ENCODE measurements at regions not wholly inside any gene's neighbourhood (a gene's known extent, or its start where the extent isn't known, plus 50 kb on each side); places are given as distances from the start of the nearest gene placed in this dataset.
"Not testable (repeated sequence)": the region's sequence is repeated elsewhere in the genome, so short reads cannot be mapped to it uniquely, and the experiment has no call there.

GRCh38 chr17:64773386-64773835 lies 111.3 kb upstream of the SMURF2 start:
- no peak for DNase-seq (ENCODE audit: low spot score)

- DNase-seq (ENCODE audit: low spot score), result no peak
Observed at GRCh38 chr17:64772845-64773299, 110.8 kb upstream of the SMURF2 start.

GRCh38 chr17:64771980-64772844 lies 110.1 kb upstream of the SMURF2 start:
- no peak for DNase-seq (ENCODE audit: low spot score)

DNA sequence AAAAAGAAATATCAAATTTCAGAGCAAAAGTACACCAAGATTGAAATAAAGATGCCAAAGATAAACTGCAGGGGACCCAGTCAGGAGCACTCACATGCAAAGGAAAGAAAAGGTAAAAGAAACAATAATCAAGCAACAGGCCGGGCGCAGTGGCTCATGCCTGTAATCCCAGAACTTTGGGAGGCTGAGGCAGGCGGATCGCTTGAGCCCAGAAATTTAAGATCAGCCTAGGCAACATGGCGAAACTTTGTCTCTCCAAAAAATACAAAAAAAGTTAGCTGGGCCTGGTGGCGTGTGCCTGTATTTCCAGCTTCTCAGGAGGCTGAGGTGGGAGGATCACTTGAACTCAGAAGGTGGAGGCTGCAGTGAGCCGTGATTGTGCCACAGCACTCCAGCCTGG lies 107.6 kb upstream of the SMURF2 start:
- no peak for DNase-seq (ENCODE audit: low spot score)

DNA sequence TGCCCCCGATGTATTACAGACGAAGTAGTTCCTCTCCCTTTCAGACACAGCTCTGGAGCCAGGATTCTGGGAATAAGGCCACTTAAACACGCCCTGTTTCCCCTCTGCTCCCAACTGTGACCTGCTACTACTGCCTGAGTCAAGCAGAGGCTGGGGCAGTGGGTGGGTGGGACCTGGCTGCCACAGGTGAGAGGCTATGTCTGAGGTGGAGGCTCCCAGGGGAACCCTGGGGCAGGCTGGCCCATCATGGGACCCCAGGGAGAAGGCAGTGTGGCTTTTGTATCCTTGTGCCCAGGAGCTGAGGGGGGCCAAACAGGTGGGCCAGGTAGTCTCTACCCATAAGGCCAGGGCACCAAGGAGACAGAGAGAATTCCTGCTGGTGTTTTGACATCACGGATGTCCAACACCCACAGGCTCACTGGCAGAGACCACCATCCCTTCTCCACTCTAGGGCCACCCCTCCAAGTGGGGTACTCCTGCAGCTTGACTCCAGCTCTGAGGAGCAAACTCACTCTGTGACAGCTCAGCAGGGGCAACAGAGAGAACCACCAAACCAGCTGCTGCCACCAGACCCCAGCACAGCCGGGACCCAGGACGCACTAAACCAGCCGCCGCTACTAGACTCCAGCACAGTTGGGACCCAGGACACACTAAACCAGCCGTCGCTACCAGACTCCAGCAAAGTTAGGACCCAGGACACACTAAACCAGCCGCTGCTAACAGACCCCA lies 105.3 kb upstream of the SMURF2 start:
- no peak for DNase-seq (ENCODE audit: low spot score)

- peak; percentile 69 for DNase-seq (ENCODE audit: low spot score)
Observed at GRCh38 chr17:64765191-64765889, 103.2 kb upstream of the SMURF2 start.

- no peak for DNase-seq (ENCODE audit: low spot score)
Observed at GRCh38 chr17:64750891-64751677, 89.0 kb upstream of the SMURF2 start.

GRCh38 chr17:64750478-64750877 lies 88.4 kb upstream of the SMURF2 start:
- no peak for DNase-seq (ENCODE audit: low spot score)

DNA sequence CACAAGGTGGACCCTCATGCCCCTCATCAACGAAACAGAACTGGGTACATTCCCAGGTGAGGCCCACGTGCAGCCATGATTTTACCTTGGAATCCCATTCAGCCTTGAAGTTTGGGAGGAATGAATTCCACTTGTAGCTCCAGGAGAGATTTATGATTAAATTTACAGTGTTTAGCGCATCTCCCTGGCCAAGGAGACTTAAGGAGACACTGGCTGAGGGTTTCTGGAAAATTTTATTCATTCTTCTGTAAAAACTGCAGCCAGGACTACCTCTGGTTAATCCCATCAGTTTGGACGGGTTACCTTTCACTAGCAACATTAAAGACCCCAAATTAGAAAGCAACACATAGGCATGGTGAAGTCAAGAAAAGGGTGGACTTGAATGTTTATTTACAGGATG lies 87.2 kb upstream of the SMURF2 start:
- DNase-seq (ENCODE audit: low spot score), result no peak

GRCh38 chr17:64747938-64748540 lies 85.9 kb upstream of the SMURF2 start:
- DNase-seq (ENCODE audit: low spot score), result no peak

DNA sequence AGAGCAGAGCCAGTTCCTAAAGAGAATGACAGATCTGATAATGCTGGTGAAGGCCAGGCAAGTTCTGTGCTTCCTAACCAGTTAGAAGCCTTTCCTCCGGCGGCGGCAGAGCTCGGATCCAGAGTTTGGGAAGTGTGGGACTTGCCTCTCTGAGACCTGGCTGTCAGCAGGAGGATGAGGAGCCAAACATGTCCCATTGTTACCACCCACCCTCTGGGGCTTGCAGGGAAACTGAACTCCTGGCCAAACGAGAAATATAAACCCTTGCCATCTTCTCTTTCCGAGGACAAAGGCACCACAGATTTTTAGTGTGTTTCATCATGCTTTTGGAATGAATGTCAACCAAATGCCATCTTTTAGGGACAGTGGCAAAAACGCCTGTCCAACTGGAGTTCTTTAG lies 80.2 kb upstream of the SMURF2 start:
- DNase-seq (ENCODE audit: low spot score), result no peak

DNA sequence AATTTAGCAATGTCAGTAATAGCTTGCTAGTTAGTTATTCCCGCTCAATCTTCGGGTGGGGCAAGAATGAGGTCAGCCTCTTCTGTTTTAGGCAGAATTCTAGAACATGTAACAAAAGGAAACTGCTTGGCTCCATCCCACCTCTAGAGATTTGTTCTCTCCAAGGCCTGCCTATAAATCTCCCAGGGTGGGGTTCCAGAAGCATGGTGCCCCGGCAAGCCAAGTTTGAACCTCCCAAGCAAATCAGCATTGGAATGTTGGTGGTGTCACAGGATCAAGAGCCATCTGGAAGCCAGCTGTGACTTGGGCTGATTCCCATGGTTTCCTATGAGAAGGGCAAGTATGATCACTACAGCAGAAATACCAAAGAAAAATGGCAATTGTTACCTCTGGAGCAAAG lies 79.8 kb upstream of the SMURF2 start:
- DNase-seq (ENCODE audit: low spot score), result not testable (repeated sequence)

DNA sequence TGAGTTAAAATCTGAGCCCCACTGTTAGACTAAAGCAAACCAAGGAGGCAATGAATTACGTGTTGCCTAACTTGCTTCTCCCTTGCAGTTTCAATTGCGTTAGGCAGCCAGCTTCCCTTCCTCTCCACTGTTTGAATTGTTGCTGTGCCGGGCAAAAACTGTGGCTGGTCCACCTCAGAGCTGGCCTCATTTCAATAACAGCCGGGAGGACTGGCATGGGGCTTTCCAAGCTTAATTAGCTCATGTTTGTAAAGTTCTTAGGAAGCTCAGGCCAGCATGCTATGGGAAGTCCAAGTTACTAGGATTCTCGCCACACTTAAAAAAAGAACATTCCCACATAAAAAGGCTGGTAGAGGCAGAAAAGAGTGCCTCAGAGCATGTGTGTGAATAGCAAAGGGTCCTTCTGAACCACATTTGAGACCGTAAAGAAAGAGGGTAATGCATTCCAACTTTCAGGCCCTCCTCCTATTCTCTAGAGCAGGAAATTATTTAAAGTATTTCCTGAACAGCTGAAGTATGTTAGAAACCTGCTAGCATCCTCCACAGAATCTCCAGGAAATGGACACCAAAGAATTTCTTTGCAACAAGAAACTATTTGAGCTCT lies 79.0 kb upstream of the SMURF2 start:
- no peak for DNase-seq (ENCODE audit: low spot score)

DNA sequence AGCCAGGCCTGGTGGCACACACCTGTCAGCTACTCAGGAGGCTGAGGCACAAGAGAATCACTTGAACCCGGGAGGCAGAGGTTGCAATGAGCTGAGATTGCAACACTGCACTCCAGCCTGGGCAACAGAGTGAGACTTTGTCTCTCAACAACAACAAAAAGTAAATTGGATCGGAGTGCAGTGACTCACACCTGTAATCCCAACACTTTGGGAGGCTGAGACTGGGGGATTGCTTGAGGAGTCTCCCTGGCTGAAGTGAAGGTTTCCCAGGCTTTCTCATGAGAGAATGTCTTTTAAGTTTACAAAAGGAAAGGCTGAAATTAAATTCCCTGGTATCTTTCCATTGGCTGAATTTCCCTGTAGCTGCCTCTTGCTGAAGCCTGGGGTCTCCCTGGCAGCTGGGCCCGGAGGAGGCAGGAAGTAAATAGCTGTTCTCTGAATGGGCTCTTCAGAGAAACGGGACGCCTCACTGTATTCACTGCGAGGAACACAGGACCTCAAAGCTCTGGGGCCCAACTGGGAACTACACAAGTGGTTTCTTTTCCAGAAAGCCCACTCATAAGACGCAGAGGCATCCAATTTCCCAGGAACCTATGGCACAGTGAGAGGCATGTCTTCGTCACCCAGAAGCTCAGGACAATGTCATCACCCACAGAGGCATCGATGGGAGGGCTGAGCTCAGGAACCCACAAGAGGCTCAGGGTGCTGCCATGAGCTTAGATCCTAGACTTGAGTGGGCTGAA lies 77.4 kb upstream of the SMURF2 start:
- DNase-seq (ENCODE audit: low spot score), result no peak

DNA sequence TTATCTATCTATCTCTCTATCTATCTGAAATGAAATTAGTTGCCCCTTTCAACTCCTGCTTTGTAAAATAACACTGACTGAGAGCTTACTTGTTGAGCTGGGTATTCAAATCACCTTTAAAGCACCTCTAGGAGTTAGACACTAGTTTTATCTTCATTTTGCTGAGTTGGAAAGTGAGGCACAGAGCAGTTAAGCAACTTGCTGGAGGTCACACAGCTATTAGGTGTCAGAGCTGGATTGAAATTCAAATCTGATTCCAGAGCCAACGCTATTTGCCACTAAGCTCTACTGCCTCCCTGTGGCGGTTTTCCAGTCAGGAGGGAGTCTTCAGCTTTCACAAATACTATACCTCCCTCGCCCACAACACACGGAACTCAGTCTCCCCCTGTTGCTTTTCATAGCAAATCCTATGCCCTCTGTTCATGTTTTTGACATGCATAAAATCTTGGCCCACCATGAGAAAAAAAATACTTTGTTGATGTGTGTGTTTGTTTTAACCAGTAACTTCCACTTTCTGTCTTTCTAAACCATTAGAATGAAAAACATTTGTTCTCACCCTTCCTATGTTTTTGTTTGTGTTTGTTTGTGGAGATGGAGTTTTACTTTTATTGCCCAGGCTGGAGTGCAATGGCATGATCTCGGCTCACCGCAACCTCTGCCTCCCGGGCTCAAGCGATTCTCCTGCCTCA lies 74.8 kb upstream of the SMURF2 start:
- peak; percentile 32 for DNase-seq (ENCODE audit: low spot score)

DNA sequence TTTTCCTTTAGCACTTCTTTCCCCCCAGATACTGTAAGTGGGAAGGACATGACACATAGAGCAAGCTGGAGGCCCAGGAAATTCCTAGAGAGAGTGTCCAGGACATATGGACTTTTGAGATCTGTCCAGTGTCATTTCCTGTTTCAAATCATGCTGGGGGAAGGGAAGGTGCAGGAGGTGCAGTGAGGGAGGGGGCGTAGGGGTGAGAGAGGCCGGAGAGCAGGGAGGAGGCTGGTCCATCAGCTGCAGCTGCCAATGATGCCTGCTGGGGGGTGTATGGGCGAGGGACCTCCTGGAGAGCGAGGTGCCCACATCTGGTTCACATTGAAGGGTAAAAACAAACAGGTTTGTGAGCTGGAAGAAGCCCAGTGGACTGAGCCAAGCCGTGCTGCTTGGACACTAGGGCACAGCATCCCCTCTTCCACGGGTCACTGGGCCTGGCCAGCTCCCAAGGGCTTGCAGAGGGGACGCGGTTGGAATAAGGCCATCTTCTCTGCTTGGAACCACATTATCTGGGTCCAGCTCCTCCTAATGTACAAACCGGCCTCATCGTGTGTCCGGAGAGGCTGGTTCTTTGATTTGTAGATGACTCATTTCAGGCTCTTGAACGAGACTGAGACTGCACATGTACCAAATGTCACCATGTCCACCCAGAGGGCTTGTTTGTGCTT lies 70.4 kb upstream of the SMURF2 start:
- no peak for DNase-seq (ENCODE audit: low spot score)

GRCh38 chr17:64730023-64730422 lies 67.9 kb upstream of the SMURF2 start:
- not testable (repeated sequence) for DNase-seq (ENCODE audit: low spot score)

DNA sequence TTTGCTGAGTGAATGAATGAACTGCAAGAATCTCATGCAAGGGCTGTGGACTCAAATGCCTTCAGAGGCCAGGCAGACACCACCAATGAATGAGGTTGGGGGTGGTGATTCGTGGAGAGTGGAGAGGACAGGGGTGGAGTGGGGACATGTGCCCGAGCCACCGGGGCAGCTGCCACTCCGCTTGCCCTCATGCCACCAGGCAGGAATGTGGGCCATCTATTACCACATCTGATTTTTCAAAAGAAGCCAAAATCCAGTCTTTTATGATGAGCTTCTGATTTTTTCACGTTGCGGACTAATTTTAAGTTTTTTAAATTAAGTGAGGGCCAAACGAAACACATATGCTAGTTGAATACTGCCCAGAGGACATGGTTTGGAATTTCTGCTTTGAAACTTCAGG lies 67.1 kb upstream of the SMURF2 start:
- no peak for DNase-seq (ENCODE audit: low spot score)
